ENCODE measurements at regions not wholly inside any gene's neighbourhood (a gene's known extent, or its start where the extent isn't known, plus 50 kb on each side); places are given as distances from the start of the nearest gene placed in this dataset.

GRCh38 chr3:116905334-116905733 lies 195.8 kb downstream of the TUSC7 start:
- Mint-ChIP-seq H3K4me1 (ENCODE audit: low read depth, unreplicated experiment) (no peaks in the 10 kb centered on the region), H3K36me3 (ENCODE audit: low read depth, unreplicated experiment) (no peaks in the 10 kb centered on the region), H3K27me3 (ENCODE audit: low read depth, unreplicated experiment) (no peaks in the 10 kb centered on the region), H3K27ac (ENCODE audit: unreplicated experiment) (no peak overlapping the region), H3K9me3 (ENCODE audit: unreplicated experiment) (no peaks in the 10 kb centered on the region), H3K4me3 (ENCODE audit: unreplicated experiment) (no peak overlapping the region)
- no peak overlapping the region for H3K27ac ChIP-seq (ENCODE audit: low read depth, low read length)
- H3K4me2 ChIP-seq (ENCODE audit: low read length) = no peak overlapping the region
- no peaks in the 10 kb centered on the region for H3K27me3 ChIP-seq (ENCODE audit: insufficient read depth, low read length)
- H3K79me2 ChIP-seq (ENCODE audit: insufficient read depth, low read length) = no peaks in the 10 kb centered on the region
- H3K4me3 ChIP-seq (ENCODE audit: insufficient read depth, low read depth, low read length) = no peak overlapping the region
- no peaks in the 10 kb centered on the region for H4K20me1 ChIP-seq (ENCODE audit: insufficient read depth, low read length)
- H3K9me3 ChIP-seq (ENCODE audit: insufficient read depth, low read depth, low read length) = no peaks in the 10 kb centered on the region
- FAIRE-seq = no peak
- H3K4me1 ChIP-seq (ENCODE audit: insufficient read depth, low read length) = no peaks in the 10 kb centered on the region
- no peaks in the 10 kb centered on the region for H3K36me3 ChIP-seq (ENCODE audit: insufficient read depth, low read length)
- TF ChIP-seq CTCF (IDR thresholded peaks at IDR 0.05; ENCODE audit: insufficient read depth, low read depth, low read length) = no peak
- no peak for TF ChIP-seq EZH2 (IDR thresholded peaks at IDR 0.05; ENCODE audit: insufficient read depth, low read length)
- no peak overlapping the region for H3K9ac ChIP-seq (ENCODE audit: low read length)
- no peak overlapping the region for H2AFZ ChIP-seq (ENCODE audit: low read depth, low read length)
- no peak for DNase-seq (ENCODE audit: low read depth)

- no peak overlapping the region for H3K27ac ChIP-seq (ENCODE audit: low read depth, low read length)
- H3K4me2 ChIP-seq (ENCODE audit: low read length) = no peak overlapping the region
- peak; percentile 5 for DNase-seq (ENCODE audit: low read depth)
- no peaks in the 10 kb centered on the region for H3K36me3 ChIP-seq (ENCODE audit: insufficient read depth, low read length)
- H3K36me3 Mint-ChIP-seq (ENCODE audit: low read depth, unreplicated experiment) = no peaks in the 10 kb centered on the region
- H3K27me3 ChIP-seq (ENCODE audit: insufficient read depth, low read length) = no peaks in the 10 kb centered on the region
- H4K20me1 ChIP-seq (ENCODE audit: insufficient read depth, low read length) = no peaks in the 10 kb centered on the region
- no peaks in the 10 kb centered on the region for H3K9me3 Mint-ChIP-seq (ENCODE audit: unreplicated experiment)
- H3K4me3 Mint-ChIP-seq (ENCODE audit: unreplicated experiment) = no peak overlapping the region
- no peaks in the 10 kb centered on the region for H3K27me3 Mint-ChIP-seq (ENCODE audit: low read depth, unreplicated experiment)
- TF ChIP-seq EZH2 (IDR thresholded peaks at IDR 0.05; ENCODE audit: insufficient read depth, low read length) (no peak), CTCF (IDR thresholded peaks at IDR 0.05; ENCODE audit: insufficient read depth, low read depth, low read length) (no peak)
- no peaks in the 10 kb centered on the region for H3K4me1 ChIP-seq (ENCODE audit: insufficient read depth, low read length)
- no peak overlapping the region for H3K27ac Mint-ChIP-seq (ENCODE audit: unreplicated experiment)
- H3K4me3 ChIP-seq (ENCODE audit: insufficient read depth, low read depth, low read length) = no peak overlapping the region
- FAIRE-seq = no peak
- H3K9ac ChIP-seq (ENCODE audit: low read length) = no peak overlapping the region
- no peaks in the 10 kb centered on the region for H3K79me2 ChIP-seq (ENCODE audit: insufficient read depth, low read length)
- no peaks in the 10 kb centered on the region for H3K4me1 Mint-ChIP-seq (ENCODE audit: low read depth, unreplicated experiment)
- H2AFZ ChIP-seq (ENCODE audit: low read depth, low read length) = no peak overlapping the region
- no peaks in the 10 kb centered on the region for H3K9me3 ChIP-seq (ENCODE audit: insufficient read depth, low read depth, low read length)
Measured at GRCh38 chr3:116905794-116906193, 196.2 kb downstream of the TUSC7 start.

- Mint-ChIP-seq H3K9me3 (ENCODE audit: unreplicated experiment) (no peaks in the 10 kb centered on the region), H3K4me1 (ENCODE audit: low read depth, unreplicated experiment) (no peaks in the 10 kb centered on the region), H3K27me3 (ENCODE audit: low read depth, unreplicated experiment) (no peaks in the 10 kb centered on the region), H3K27ac (ENCODE audit: unreplicated experiment) (no peak overlapping the region), H3K4me3 (ENCODE audit: unreplicated experiment) (no peak overlapping the region), H3K36me3 (ENCODE audit: low read depth, unreplicated experiment) (no peaks in the 10 kb centered on the region)
- H3K4me1 ChIP-seq (ENCODE audit: insufficient read depth, low read length) = no peaks in the 10 kb centered on the region
- H3K27me3 ChIP-seq (ENCODE audit: insufficient read depth, low read length) = no peaks in the 10 kb centered on the region
- no peak overlapping the region for H3K9ac ChIP-seq (ENCODE audit: low read length)
- FAIRE-seq (no peak), DNase-seq (ENCODE audit: low read depth) (no peak)
- H3K4me3 ChIP-seq (ENCODE audit: insufficient read depth, low read depth, low read length) = no peak overlapping the region
- TF ChIP-seq EZH2 (IDR thresholded peaks at IDR 0.05; ENCODE audit: insufficient read depth, low read length) = no peak
- TF ChIP-seq CTCF (IDR thresholded peaks at IDR 0.05; ENCODE audit: insufficient read depth, low read depth, low read length) = no peak
- no peaks in the 10 kb centered on the region for H3K9me3 ChIP-seq (ENCODE audit: insufficient read depth, low read depth, low read length)
- H3K79me2 ChIP-seq (ENCODE audit: insufficient read depth, low read length) = no peaks in the 10 kb centered on the region
- no peaks in the 10 kb centered on the region for H4K20me1 ChIP-seq (ENCODE audit: insufficient read depth, low read length)
- no peak overlapping the region for H3K4me2 ChIP-seq (ENCODE audit: low read length)
- no peaks in the 10 kb centered on the region for H3K36me3 ChIP-seq (ENCODE audit: insufficient read depth, low read length)
- no peak overlapping the region for H2AFZ ChIP-seq (ENCODE audit: low read depth, low read length)
- no peak overlapping the region for H3K27ac ChIP-seq (ENCODE audit: low read depth, low read length)
Measured at GRCh38 chr3:116912116-116912515, 202.5 kb downstream of the TUSC7 start.

Data from astrocyte (in vitro differentiated cells and primary cell).